DOHH2 (cell line): ENCODE measurements at regions not wholly inside any gene's neighbourhood (a gene's known extent, or its start where the extent isn't known, plus 50 kb on each side); places are given as distances from the start of the nearest gene placed in this dataset.

Experiments
- H3F3A ChIP-seq: fragments of 200-600 bp; sonication (generic), shearing (Covaris generic); 2 replicates; pipeline ENCODE4 v1.6.0; 2016; ENCODE audit warnings: antibody characterized with exemption, mild to moderate bottlenecking; ENCODE audit not compliant: control insufficient read depth, insufficient read depth
- H3K27ac ChIP-seq: fragments of 200-600 bp; sonication (generic); 2 replicates; pipeline ENCODE4 v1.5.1; 2014; ENCODE audit warnings: low read depth, mild to moderate bottlenecking, low read length, moderate library complexity
- H3K27me3 ChIP-seq: fragments of 200-600 bp; sonication (generic); 2 replicates; pipeline ENCODE4 v1.6.1; 2014; ENCODE audit warnings: mild to moderate bottlenecking, low read length, mixed read lengths; ENCODE audit not compliant: control insufficient read depth
- H3K36me3 ChIP-seq: fragments of 200-600 bp; sonication (generic); 2 replicates; pipeline ENCODE4 v1.6.1; 2014; ENCODE audit warnings: mild to moderate bottlenecking, low read length, moderate library complexity, mixed read lengths; ENCODE audit not compliant: control insufficient read depth
- H3K4me1 ChIP-seq: fragments of 200-600 bp; sonication (generic); 2 replicates; pipeline ENCODE4 v1.6.1; 2014; ENCODE audit warnings: mild to moderate bottlenecking, low read length, mixed read lengths; ENCODE audit not compliant: control insufficient read depth
- H3K4me2 ChIP-seq: fragments of 200-600 bp; sonication (generic); 2 replicates; pipeline ENCODE4 v1.6.0; 2014; ENCODE audit warnings: mild to moderate bottlenecking, low read length, moderate library complexity
- H3K4me3 ChIP-seq: fragments of 200-600 bp; sonication (generic); 2 replicates; pipeline ENCODE4 v1.5.1; 2014; ENCODE audit warnings: mild to moderate bottlenecking, low read length, mixed read lengths
- H3K79me2 ChIP-seq: fragments of 200-600 bp; sonication (generic); 2 replicates; pipeline ENCODE4 v1.6.1; 2014; ENCODE audit warnings: mild to moderate bottlenecking, low read length, mixed read lengths; ENCODE audit not compliant: control insufficient read depth
- H3K9me2 ChIP-seq: fragments of 200-600 bp; sonication (generic); replicated peaks from 2 replicates; pipeline ENCODE4 v1.6.1; 2014; ENCODE audit warnings: mild to moderate bottlenecking, low read length, mixed read lengths; ENCODE audit not compliant: control insufficient read depth
- H3K9me3 ChIP-seq: fragments of 200-600 bp; sonication (generic); 2 replicates; pipeline ENCODE4 v1.6.1; 2014; ENCODE audit warnings: antibody characterized with exemption, low read length, mixed read lengths; ENCODE audit not compliant: control insufficient read depth, insufficient read depth
- H4K20me1 ChIP-seq: fragments of 200-600 bp; sonication (generic); 2 replicates; pipeline ENCODE4 v1.6.0; 2014; ENCODE audit warnings: low read depth, mild to moderate bottlenecking, antibody characterized with exemption, low read length, moderate library complexity; ENCODE audit not compliant: control insufficient read depth, insufficient read depth
- CTCF ChIP-seq: fragments of 200-600 bp; sonication (generic); IDR thresholded peaks from one replicate; pipeline ENCODE4 v1.5.1; 2014; ENCODE audit warnings: antibody characterized with exemption, mild to moderate bottlenecking, low read depth, low read length; ENCODE audit not compliant: poor library complexity, severe bottlenecking
- EZH2phosphoT487 ChIP-seq: fragments of 200-600 bp; sonication (generic); IDR thresholded peaks from 2 replicates; pipeline ENCODE4 v1.6.1; 2017; ENCODE audit warnings: borderline replicate concordance, mild to moderate bottlenecking, antibody characterized with exemption, low read length, moderate library complexity, mixed read lengths

- Histone ChIP-seq H3K36me3 (no peaks in the 10 kb centered on the region), H3K27ac (no peak overlapping the region), H3K4me3 (no peak overlapping the region), H3K9me2 (no peaks in the 10 kb centered on the region), H3K27me3 (peaks cover 4% of the 10 kb centered on the region; the same call in 1 of the 2 replicates), H3K79me2 (no peaks in the 10 kb centered on the region), H4K20me1 (no peaks in the 10 kb centered on the region), H3K4me1 (no peaks in the 10 kb centered on the region), H3K9me3 (no peaks in the 10 kb centered on the region), H3F3A (no peaks in the 10 kb centered on the region), H3K4me2 (no peak overlapping the region)
- TF ChIP-seq EZH2phosphoT487 (no peak), CTCF (no peak)
These were observed 233.9 kb downstream of the RPS24 start for GRCh38 chr10:78267598-78267997.

- Histone ChIP-seq H3K36me3 (no peaks in the 10 kb centered on the region), H3K9me2 (no peaks in the 10 kb centered on the region), H3K79me2 (no peaks in the 10 kb centered on the region), H3K27ac (no peak overlapping the region), H3F3A (no peaks in the 10 kb centered on the region), H4K20me1 (no peaks in the 10 kb centered on the region), H3K4me1 (no peaks in the 10 kb centered on the region), H3K4me2 (no peak overlapping the region), H3K27me3 (peaks cover 4% of the 10 kb centered on the region; the same call in 1 of the 2 replicates), H3K9me3 (no peaks in the 10 kb centered on the region), H3K4me3 (no peak overlapping the region)
- TF ChIP-seq EZH2phosphoT487 (no peak), CTCF (no peak)
These were observed 235.4 kb downstream of the RPS24 start for GRCh38 chr10:78269060-78269459.

- Histone ChIP-seq H3F3A (no peaks in the 10 kb centered on the region), H3K4me2 (no peak overlapping the region), H3K4me1 (no peaks in the 10 kb centered on the region), H3K9me2 (no peaks in the 10 kb centered on the region), H3K4me3 (no peak overlapping the region), H3K9me3 (no peaks in the 10 kb centered on the region), H3K79me2 (no peaks in the 10 kb centered on the region), H4K20me1 (no peaks in the 10 kb centered on the region), H3K27me3 (no peaks in the 10 kb centered on the region), H3K27ac (no peak overlapping the region), H3K36me3 (no peaks in the 10 kb centered on the region)
- no peak for TF ChIP-seq EZH2phosphoT487
- no peak for TF ChIP-seq CTCF
These were observed 238.7 kb downstream of the RPS24 start for GRCh38 chr10:78272329-78272728.
